Gastrocnemius medialis (tissue), 4 donors: ENCODE measurements at regions not wholly inside any gene's neighbourhood (a gene's known extent, or its start where the extent isn't known, plus 50 kb on each side); places are given as distances from the start of the nearest gene placed in this dataset.

ENCODE experiments used
- ATAC-seq, 2 donors: fragments of 150-250 bp; one replicate each; pipeline ENCODE4 v1.9.1; 2016
- DNase-seq, 2 donors: peaks; one replicate each; pipeline ENCODE4 v3.0.0-alpha.2; 2019
- H3K27ac ChIP-seq, 4 donors: fragments of 200-600 bp; sonication (generic); 1 replicate in 1 of 4; 2 replicates in 3 of 4; pipeline ENCODE4 v1.5.1; 2016 to 2018; ENCODE audit warnings: mild to moderate bottlenecking in 2 of 4, moderate library complexity in 1 of 4
- H3K27me3 ChIP-seq, 3 donors: fragments of 200-600 bp; sonication (generic) in 2 of 3; 1 replicate in 1 of 3; 2 replicates in 2 of 3; pipeline versions ENCODE4 v1.5.1 to v1.6.0; 2016 to 2019; ENCODE audit warnings: mild to moderate bottlenecking in 1 of 3, moderate library complexity in 1 of 3
- H3K36me3 ChIP-seq, 2 donors: fragments of 200-600 bp; sonication (generic) in 1 of 2; one replicate each; pipeline ENCODE4 v1.5.1; 2017 to 2018
- H3K4me1 ChIP-seq, 2 donors: fragments of 200-600 bp; sonication (generic) in 1 of 2; one replicate each; pipeline ENCODE4 v1.5.1; 2016 to 2017; ENCODE audit warnings: mild to moderate bottlenecking in 2 of 2
- H3K4me3 ChIP-seq, 4 donors: fragments of 200-600 bp; sonication (generic) in 3 of 4; 1 replicate in 1 of 4; 2 replicates in 3 of 4; pipeline ENCODE4 v1.5.1; 2016 to 2019; ENCODE audit warnings: mild to moderate bottlenecking in 2 of 4
- H3K9me3 ChIP-seq, 3 donors: fragments of 200-600 bp; sonication (generic) in 2 of 3; 1 replicate in 1 of 3; 2 replicates in 2 of 3; pipeline ENCODE4 v1.5.1; 2016 to 2019
- CTCF ChIP-seq, 5 experiments: fragments of 450-650 bp in 3 of 5; fragments of 200-600 bp in 2 of 5; sonication (generic) in 2 of 5; IDR thresholded peaks in 4 of 5; conservative IDR thresholded peaks in 1 of 5; 1 replicate in 4 of 5; 2 replicates in 1 of 5; pipeline ENCODE4 v1.5.1; 2016 to 2019; ENCODE audit warnings: antibody characterized with exemption in 5 of 5, mild to moderate bottlenecking in 3 of 5, moderate library complexity in 3 of 5
- POLR2A ChIP-seq, 2 donors: fragments of 450-650 bp; IDR thresholded peaks; one replicate each; pipeline ENCODE4 v1.6.1; 2017; ENCODE audit warnings: antibody characterized with exemption in 2 of 2, mild to moderate bottlenecking in 2 of 2, moderate library complexity in 2 of 2
- in situ Hi-C, 4 donors: fragments of 200-750 bp; cut with MboI; loops; one replicate each; pipeline versions ENCODE4 v1.15.0 to v1.8.0; 2017; ENCODE audit warnings: low sequenced_read_pairs in 4 of 4
- intact Hi-C: fragments of 100-400 bp; cut with DNase I; formaldehyde crosslinking; loops from one replicate; pipeline ENCODE4 v1.15.1; 2023; ENCODE audit warnings: low total_unique reads

- H3K36me3 ChIP-seq = no peaks in the 10 kb centered on the region
- peaks cover 0 to 3% of the 10 kb centered on the region in 2 donors for H3K4me1 ChIP-seq
- H3K9me3 ChIP-seq = no peaks in the 10 kb centered on the region
- ATAC-seq (peak; percentile 72 to 74), DNase-seq (peak; percentile 58 to 78)
- in situ Hi-C loops = no loop called here
- no peak overlapping the region for H3K4me3 ChIP-seq
- H3K27ac ChIP-seq = no peak overlapping the region
- intact Hi-C loops = no loop called here
- TF ChIP-seq POLR2A (IDR thresholded peaks at IDR 0.05) (no peak), CTCF (IDR thresholded peaks at IDR 0.05 in 4 of 5, conservative IDR thresholded peaks at IDR 0.05 in 1 of 5) (no peak)
- H3K27me3 ChIP-seq = no peaks in the 10 kb centered on the region
Measured at GRCh38 chr1:55380355-55380970, 165.3 kb upstream of the USP24 start.

- DNase-seq = no peak
- H3K9me3 ChIP-seq = no peaks in the 10 kb centered on the region
- no peak for ATAC-seq
- H3K27ac ChIP-seq = no peak overlapping the region
- intact Hi-C loops = no loop called here
- H3K27me3 ChIP-seq = no peaks in the 10 kb centered on the region
- in situ Hi-C loops = loop anchor here in 3 of 4 donors (5.0 to 10.0 kb wide), 2 partner anchors 1206 to 1209 kb away; no protein-coding TSS in a partner anchor
- H3K4me3 ChIP-seq = no peak overlapping the region
- no peaks in the 10 kb centered on the region for H3K36me3 ChIP-seq
- H3K4me1 ChIP-seq = peaks cover 0 to 3% of the 10 kb centered on the region in 2 donors
- no peak for TF ChIP-seq POLR2A (IDR thresholded peaks at IDR 0.05)
- peak in 1 of 5 experiments; percentile 42 for TF ChIP-seq CTCF (IDR thresholded peaks at IDR 0.05 in 4 of 5, conservative IDR thresholded peaks at IDR 0.05 in 1 of 5)
Measured at GRCh38 chr1:55378582-55378981, 163.4 kb upstream of the USP24 start.

GRCh38 chr1:55376897-55377296 lies 161.7 kb upstream of the USP24 start:
- H3K27ac ChIP-seq = no peak overlapping the region
- ATAC-seq = no peak
- TF ChIP-seq CTCF (IDR thresholded peaks at IDR 0.05 in 4 of 5, conservative IDR thresholded peaks at IDR 0.05 in 1 of 5) = no peak
- TF ChIP-seq POLR2A (IDR thresholded peaks at IDR 0.05) = no peak
- no peak for DNase-seq
- no peak overlapping the region for H3K4me3 ChIP-seq
- H3K36me3 ChIP-seq = no peaks in the 10 kb centered on the region
- in situ Hi-C loops (loop anchor here in 3 of 4 donors (5.0 to 10.0 kb wide), 2 partner anchors 1208 to 1210 kb away; no protein-coding TSS in a partner anchor), intact Hi-C loops (no loop called here)
- H3K27me3 ChIP-seq = no peaks in the 10 kb centered on the region
- H3K9me3 ChIP-seq = no peaks in the 10 kb centered on the region
- peaks cover 0 to 3% of the 10 kb centered on the region in 2 donors for H3K4me1 ChIP-seq

- ATAC-seq (peak in 1 of 2 donors; percentile 42), DNase-seq (no peak)
- peak overlapping the region; percentile 9 to 48 (median 45) for H3K27ac ChIP-seq
- peaks cover 0 to 3% of the 10 kb centered on the region in 2 donors for H3K4me1 ChIP-seq
- intact Hi-C loops = loop anchor here (1.0 kb wide), 1 partner anchor 1209 kb away; no protein-coding TSS in a partner anchor
- TF ChIP-seq POLR2A (IDR thresholded peaks at IDR 0.05) = no peak
- TF ChIP-seq CTCF (IDR thresholded peaks at IDR 0.05 in 4 of 5, conservative IDR thresholded peaks at IDR 0.05 in 1 of 5) = peak; percentile 62 to 96 (median 84)
- no peaks in the 10 kb centered on the region for H3K36me3 ChIP-seq
- no peaks in the 10 kb centered on the region for H3K27me3 ChIP-seq
- no peak overlapping the region for H3K4me3 ChIP-seq
- in situ Hi-C loops = loop anchor here in 3 of 4 donors (5.0 to 10.0 kb wide), 2 partner anchors 1209 to 1212 kb away; no protein-coding TSS in a partner anchor
- H3K9me3 ChIP-seq = no peaks in the 10 kb centered on the region
Measured at GRCh38 chr1:55375617-55376258, 160.6 kb upstream of the USP24 start.
